Endothelial cell of umbilical vein (primary cell): ENCODE measurements at regions not wholly inside any gene's neighbourhood (a gene's known extent, or its start where the extent isn't known, plus 50 kb on each side); places are given as distances from the start of the nearest gene placed in this dataset.

Experiments
- BruUV-seq: library from RNA; stranded (reverse); fragments of 400-500 nt; replicated peaks from 2 replicates; lab custom pipeline; 2021; lab: Mats Ljungman, UMichigan
- CTCF ChIA-PET: fragments of 300-600, 350-600 bp; sonication (Branson Sonifier 250); formaldehyde crosslinking; loops from one replicate; lab custom pipeline; 2021; ENCODE audit warnings: antibody characterized with exemption, inconsistent platforms; lab: Charles Lee
- POLR2A ChIA-PET: fragments of 300-600, 350-600 bp; sonication (Branson Sonifier 250); formaldehyde crosslinking; loops from one replicate; lab custom pipeline; 2021; ENCODE audit warnings: antibody characterized with exemption, inconsistent platforms; lab: Charles Lee
- DNase-seq: peaks from one replicate; pipeline ENCODE4 v3.0.0-alpha.2; 2011; ENCODE audit warnings: low read depth, low spot score
- FAIRE-seq: peaks from 2 replicates; lab custom pipeline; 2011; peaks lifted over from hg19 to GRCh38; lab: Jason Lieb, UNC
- H2AFZ ChIP-seq: 2 replicates; pipeline ENCODE4 v1.6.0; 2012; ENCODE audit warnings: low read depth, low read length, control low read depth, inconsistent platforms
- H3K27ac ChIP-seq: 2 replicates; pipeline ENCODE4 v1.5.1; 2011; ENCODE audit warnings: low read depth, mild to moderate bottlenecking, control low read depth, low read length, moderate library complexity; ENCODE audit not compliant: insufficient read depth
- H3K27me3 ChIP-seq, 2 experiments: 2 replicates each; pipeline versions ENCODE4 v1.6.0 to v1.6.1; 2011; ENCODE audit warnings: low read length in 2 of 2, mixed read lengths in 1 of 2; ENCODE audit not compliant: control insufficient read depth in 2 of 2, insufficient read depth in 2 of 2
- H3K36me3 ChIP-seq, 2 experiments: 2 replicates in 1 of 2; 3 replicates in 1 of 2; pipeline ENCODE4 v1.5.1; 2011; ENCODE audit warnings: low read length in 2 of 2, mild to moderate bottlenecking in 1 of 2, moderate library complexity in 1 of 2; ENCODE audit not compliant: control insufficient read depth in 2 of 2, insufficient read depth in 2 of 2; ENCODE audit errors: extremely low read depth in 1 of 2
- H3K4me1 ChIP-seq: 3 replicates; pipeline ENCODE4 v1.5.1; 2011; ENCODE audit warnings: mild to moderate bottlenecking, low read length; ENCODE audit not compliant: control insufficient read depth, insufficient read depth; ENCODE audit errors: extremely low read depth
- H3K4me2 ChIP-seq: 2 replicates; pipeline ENCODE4 v1.6.1; 2011; ENCODE audit warnings: low read length, control low read depth, mixed read lengths; ENCODE audit not compliant: insufficient read depth
- H3K4me3 ChIP-seq, 3 experiments: fragments of 200-600 bp in 1 of 3; sonication (generic), shearing (Covaris generic) in 1 of 3; replicated peaks in 1 of 3; 2 replicates each; pipeline ENCODE4 v1.5.1; 2011 to 2016; ENCODE audit warnings: control low read depth in 3 of 3, low read length in 3 of 3, mild to moderate bottlenecking in 2 of 3, inconsistent platforms in 1 of 3, low read depth in 1 of 3, moderate library complexity in 1 of 3; ENCODE audit not compliant: insufficient read depth in 1 of 3
- H3K79me2 ChIP-seq: 2 replicates; pipeline ENCODE4 v1.6.0; 2012; ENCODE audit warnings: low read length, inconsistent platforms; ENCODE audit not compliant: control insufficient read depth, insufficient read depth
- H3K9ac ChIP-seq: replicated peaks from 2 replicates; pipeline ENCODE3; 2011; ENCODE audit warnings: low read length, control low read depth; ENCODE audit not compliant: insufficient read depth; ENCODE audit errors: extremely low read depth
- H3K9me1 ChIP-seq: replicated peaks from 3 replicates; pipeline ENCODE4 v1.6.0; 2011; ENCODE audit warnings: mild to moderate bottlenecking, low read length; ENCODE audit not compliant: control insufficient read depth, insufficient read depth; ENCODE audit errors: extremely low read depth
- H3K9me3 ChIP-seq: replicated peaks from 2 replicates; pipeline ENCODE4 v1.5.1; 2012; ENCODE audit warnings: low read length, inconsistent platforms; ENCODE audit not compliant: control insufficient read depth, insufficient read depth
- H4K20me1 ChIP-seq: replicated peaks from 2 replicates; pipeline ENCODE3; 2011; ENCODE audit warnings: mild to moderate bottlenecking, low read length; ENCODE audit not compliant: control insufficient read depth, insufficient read depth; ENCODE audit errors: extremely low read depth
- CTCF ChIP-seq, 2 donors: IDR thresholded peaks; 1 replicate in 1 of 2; 2 replicates in 1 of 2; pipeline ENCODE4 v1.5.1; 2011; ENCODE audit warnings: low read length in 2 of 2, mild to moderate bottlenecking in 2 of 2, moderate library complexity in 2 of 2, control low read depth in 1 of 2, inconsistent platforms in 1 of 2, low read depth in 1 of 2; ENCODE audit not compliant: insufficient read depth in 1 of 2; ENCODE audit errors: extremely low read depth in 1 of 2
- EZH2 ChIP-seq: IDR thresholded peaks from 2 replicates; pipeline ENCODE4 v1.6.1; 2012; ENCODE audit warnings: borderline replicate concordance, low read depth, mild to moderate bottlenecking, moderate library complexity, low read length, inconsistent platforms; ENCODE audit not compliant: severe bottlenecking
- FOS ChIP-seq: IDR thresholded peaks from 2 replicates; pipeline ENCODE4 v1.6.1; 2011; ENCODE audit warnings: mild to moderate bottlenecking, low read length, moderate library complexity, borderline replicate concordance; ENCODE audit not compliant: insufficient read depth
- GATA2 ChIP-seq: IDR thresholded peaks from 2 replicates; pipeline ENCODE4 v1.7.0; 2011; ENCODE audit warnings: low read depth, mild to moderate bottlenecking, moderate library complexity, mixed read lengths, low read length; ENCODE audit not compliant: insufficient read length, insufficient read depth
- JUN ChIP-seq: IDR thresholded peaks from 2 replicates; pipeline ENCODE4 v1.6.1; 2011; ENCODE audit warnings: borderline replicate concordance, low read depth; ENCODE audit not compliant: insufficient read length, insufficient read depth
- MAX ChIP-seq: IDR thresholded peaks from 2 replicates; pipeline ENCODE4 v1.6.1; 2011; ENCODE audit not compliant: insufficient read depth, insufficient read length
- MYC ChIP-seq: IDR thresholded peaks from one replicate; pipeline ENCODE4 v1.6.1; 2011; ENCODE audit warnings: mild to moderate bottlenecking, low read depth, low read length
- POLR2A ChIP-seq: IDR thresholded peaks from 2 replicates; pipeline ENCODE4 v1.6.1; 2012; ENCODE audit warnings: low read depth, mild to moderate bottlenecking, control low read depth, low read length
- POLR2AphosphoS5 ChIP-seq: IDR thresholded peaks from 2 replicates; pipeline ENCODE4 v1.6.1; 2012; ENCODE audit warnings: low read depth, mild to moderate bottlenecking, control low read depth, low read length, moderate library complexity; ENCODE audit not compliant: insufficient read depth
- dilution Hi-C: fragments of 300-500 bp; cut with MboI; formaldehyde crosslinking; loops from one replicate; pipeline ENCODE4 v1.15.0; 2019; ENCODE audit warnings: low sequenced_read_pairs; ENCODE audit not compliant: extremely low pct_ligation_motif_present
- intact Hi-C: fragments of 100-400 bp; cut with micrococcal nuclease; formaldehyde crosslinking; loops from one replicate; pipeline ENCODE4 v1.10.0; 2022

GRCh38 chr6:14690120-14691056 lies 555.5 kb upstream of the JARID2 start:
- dilution Hi-C loops, result no loop called here
- Histone ChIP-seq H3K9me1 (no peaks in the 10 kb centered on the region), H3K4me1 (no peaks in the 10 kb centered on the region), H3K4me2 (no peak overlapping the region), H3K27ac (no peak overlapping the region), H3K27me3 (no peaks in the 10 kb centered on the region), H4K20me1 (no peaks in the 10 kb centered on the region), H2AFZ (no peak overlapping the region), H3K4me3 (no peak overlapping the region), H3K9ac (no peak overlapping the region), H3K36me3 (no peaks in the 10 kb centered on the region), H3K79me2 (no peaks in the 10 kb centered on the region), H3K9me3 (no peaks in the 10 kb centered on the region)
- CTCF ChIA-PET, result no interaction called here
- FAIRE-seq (no peak), DNase-seq (no peak)
- POLR2A ChIA-PET, result no interaction called here
- intact Hi-C loops, result no loop called here
- BruUV-seq, result no TSS peak
- TF ChIP-seq JUN (no peak), FOS (no peak), POLR2A (no peak), MAX (no peak), GATA2 (no peak)

- no peak overlapping the region for H3K27ac ChIP-seq
- H3K4me2 ChIP-seq, result no peak overlapping the region
- H3K9ac ChIP-seq, result no peak overlapping the region
- no peaks in the 10 kb centered on the region for H3K4me1 ChIP-seq
- no peaks in the 10 kb centered on the region for H3K36me3 ChIP-seq
- H3K9me1 ChIP-seq, result no peaks in the 10 kb centered on the region
- H4K20me1 ChIP-seq, result no peaks in the 10 kb centered on the region
- DNase-seq (no peak), FAIRE-seq (no peak)
- ChIA-PET POLR2A (no interaction called here), CTCF (no interaction called here)
- dilution Hi-C loops, result no loop called here
- TF ChIP-seq MAX, result no peak
- TF ChIP-seq JUN, result no peak
- no peak for TF ChIP-seq POLR2AphosphoS5
- no peak for TF ChIP-seq EZH2
- no peak for TF ChIP-seq GATA2
- no peak for TF ChIP-seq POLR2A
- no peak for TF ChIP-seq CTCF (IDR thresholded peaks at IDR 0.05; ENCODE audit: extremely low read depth in 1 of 2, insufficient read depth in 1 of 2, low read depth in 1 of 2, low read length in 2 of 2)
- no peak for TF ChIP-seq MYC
- TF ChIP-seq FOS, result no peak
- H3K4me3 ChIP-seq, result no peak overlapping the region
- intact Hi-C loops, result no loop called here
- H3K9me3 ChIP-seq, result peaks cover 2% of the 10 kb centered on the region
- H2AFZ ChIP-seq, result no peak overlapping the region
- H3K79me2 ChIP-seq, result no peaks in the 10 kb centered on the region
- BruUV-seq, result no TSS peak
- no peaks in the 10 kb centered on the region for H3K27me3 ChIP-seq
These were observed 553.7 kb upstream of the JARID2 start for GRCh38 chr6:14692208-14692607.
